ENCODE measurements at regions not wholly inside any gene's neighbourhood (a gene's known extent, or its start where the extent isn't known, plus 50 kb on each side); places are given as distances from the start of the nearest gene placed in this dataset.
"Not testable (repeated sequence)": the region's sequence is repeated elsewhere in the genome, so short reads cannot be mapped to it uniquely, and the experiment has no call there.

GRCh38 chr1:208979776-208980175 lies 603.7 kb upstream of the CAMK1G start:
- FAIRE-seq = no peak

- no peak for FAIRE-seq
Observed at GRCh38 chr1:208980605-208981004, 602.9 kb upstream of the CAMK1G start.

- no peak for FAIRE-seq
Observed at GRCh38 chr1:208985231-208985630, 598.3 kb upstream of the CAMK1G start.

- no peak for FAIRE-seq
Observed at GRCh38 chr1:208988811-208989222, 594.7 kb upstream of the CAMK1G start.

GRCh38 chr1:208990456-208990855 lies 593.1 kb upstream of the CAMK1G start:
- no peak for FAIRE-seq

GRCh38 chr1:208997053-208997452 lies 586.5 kb upstream of the CAMK1G start:
- not testable (repeated sequence) for FAIRE-seq

GRCh38 chr1:208997726-208998312 lies 585.7 kb upstream of the CAMK1G start:
- FAIRE-seq = no peak

GRCh38 chr1:209008586-209008985 lies 574.9 kb upstream of the CAMK1G start:
- no peak for FAIRE-seq

- no peak for FAIRE-seq
Observed at GRCh38 chr1:209010475-209011230, 572.9 kb upstream of the CAMK1G start.

- FAIRE-seq = no peak
Observed at GRCh38 chr1:209012443-209013196, 570.9 kb upstream of the CAMK1G start.

- FAIRE-seq = no peak
Observed at GRCh38 chr1:209015092-209015491, 568.4 kb upstream of the CAMK1G start.

GRCh38 chr1:209021622-209022021 lies 561.9 kb upstream of the CAMK1G start:
- no peak for FAIRE-seq

- no peak for FAIRE-seq
Observed at GRCh38 chr1:209023790-209024189, 559.7 kb upstream of the CAMK1G start.

- no peak for FAIRE-seq
Observed at GRCh38 chr1:209029737-209030136, 553.8 kb upstream of the CAMK1G start.

- FAIRE-seq = no peak
Observed at GRCh38 chr1:209030454-209031167, 552.9 kb upstream of the CAMK1G start.

- FAIRE-seq = no peak
Observed at GRCh38 chr1:209037064-209037463, 546.5 kb upstream of the CAMK1G start.

GRCh38 chr1:209038316-209038715 lies 545.2 kb upstream of the CAMK1G start:
- FAIRE-seq = no peak

- FAIRE-seq = no peak
Observed at GRCh38 chr1:209038735-209039134, 544.8 kb upstream of the CAMK1G start.

- no peak for FAIRE-seq
Observed at GRCh38 chr1:209040351-209040750, 543.2 kb upstream of the CAMK1G start.

- no peak for FAIRE-seq
Observed at GRCh38 chr1:209041927-209042326, 541.6 kb upstream of the CAMK1G start.

- no peak for FAIRE-seq
Observed at GRCh38 chr1:209042413-209042812, 541.1 kb upstream of the CAMK1G start.

GRCh38 chr1:209045331-209046057 lies 538.0 kb upstream of the CAMK1G start:
- FAIRE-seq = no peak

- no peak for FAIRE-seq
Observed at GRCh38 chr1:209046058-209046417, 537.5 kb upstream of the CAMK1G start.
